ENCODE measurements at regions not wholly inside any gene's neighbourhood (a gene's known extent, or its start where the extent isn't known, plus 50 kb on each side); places are given as distances from the start of the nearest gene placed in this dataset.

DNA sequence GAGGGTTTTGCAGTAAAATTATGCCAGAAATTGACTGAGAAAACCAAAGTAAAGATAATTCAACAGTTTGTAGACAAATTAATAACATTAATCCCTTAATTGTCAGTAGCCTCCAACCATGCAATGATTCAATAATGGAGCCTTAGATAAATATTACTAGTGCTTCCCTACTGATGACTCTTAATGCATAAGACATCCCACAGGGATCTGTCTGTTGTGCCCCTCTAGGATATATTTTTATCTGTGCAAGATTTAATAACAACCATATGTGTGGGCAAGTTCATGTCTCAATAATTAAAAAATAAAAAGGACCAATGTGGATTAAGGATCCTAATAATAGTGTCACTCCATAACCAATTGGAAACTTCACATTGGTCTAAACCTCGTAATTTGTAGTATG is 230.3 kb upstream of the TCF4 start:
- no peak overlapping the region for H3K4me3 ChIP-seq (ENCODE audit: insufficient read depth, low read depth, low read length)
- no peaks in the 10 kb centered on the region for H4K20me1 ChIP-seq (ENCODE audit: insufficient read depth, low read length)
- no peak overlapping the region for H3K4me2 ChIP-seq (ENCODE audit: low read length)
- DNase-seq (ENCODE audit: low read depth) (no peak), FAIRE-seq (no peak)
- H3K9me3 Mint-ChIP-seq (ENCODE audit: unreplicated experiment), result no peaks in the 10 kb centered on the region
- no peaks in the 10 kb centered on the region for H3K36me3 Mint-ChIP-seq (ENCODE audit: low read depth, unreplicated experiment)
- H2AFZ ChIP-seq (ENCODE audit: low read depth, low read length), result no peak overlapping the region
- no peak overlapping the region for H3K27ac ChIP-seq (ENCODE audit: low read depth, low read length)
- no peak overlapping the region for H3K4me3 Mint-ChIP-seq (ENCODE audit: unreplicated experiment)
- H3K27me3 Mint-ChIP-seq (ENCODE audit: low read depth, unreplicated experiment), result no peaks in the 10 kb centered on the region
- no peak overlapping the region for H3K27ac Mint-ChIP-seq (ENCODE audit: unreplicated experiment)
- peaks cover 16% of the 10 kb centered on the region for H3K4me1 ChIP-seq (ENCODE audit: insufficient read depth, low read length)
- no peaks in the 10 kb centered on the region for H3K27me3 ChIP-seq (ENCODE audit: insufficient read depth, low read length)
- no peak for TF ChIP-seq EZH2 (IDR thresholded peaks at IDR 0.05; ENCODE audit: insufficient read depth, low read length)
- TF ChIP-seq, protein P1, sequence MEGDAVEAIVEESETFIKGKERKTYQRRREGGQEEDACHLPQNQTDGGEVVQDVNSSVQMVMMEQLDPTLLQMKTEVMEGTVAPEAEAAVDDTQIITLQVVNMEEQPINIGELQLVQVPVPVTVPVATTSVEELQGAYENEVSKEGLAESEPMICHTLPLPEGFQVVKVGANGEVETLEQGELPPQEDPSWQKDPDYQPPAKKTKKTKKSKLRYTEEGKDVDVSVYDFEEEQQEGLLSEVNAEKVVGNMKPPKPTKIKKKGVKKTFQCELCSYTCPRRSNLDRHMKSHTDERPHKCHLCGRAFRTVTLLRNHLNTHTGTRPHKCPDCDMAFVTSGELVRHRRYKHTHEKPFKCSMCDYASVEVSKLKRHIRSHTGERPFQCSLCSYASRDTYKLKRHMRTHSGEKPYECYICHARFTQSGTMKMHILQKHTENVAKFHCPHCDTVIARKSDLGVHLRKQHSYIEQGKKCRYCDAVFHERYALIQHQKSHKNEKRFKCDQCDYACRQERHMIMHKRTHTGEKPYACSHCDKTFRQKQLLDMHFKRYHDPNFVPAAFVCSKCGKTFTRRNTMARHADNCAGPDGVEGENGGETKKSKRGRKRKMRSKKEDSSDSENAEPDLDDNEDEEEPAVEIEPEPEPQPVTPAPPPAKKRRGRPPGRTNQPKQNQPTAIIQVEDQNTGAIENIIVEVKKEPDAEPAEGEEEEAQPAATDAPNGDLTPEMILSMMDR (IDR thresholded peaks at IDR 0.05; ENCODE audit: insufficient read depth, low read depth, low read length), result no peak
- H3K4me1 Mint-ChIP-seq (ENCODE audit: low read depth, unreplicated experiment), result peaks cover 22% of the 10 kb centered on the region
- H3K36me3 ChIP-seq (ENCODE audit: insufficient read depth, low read length), result no peaks in the 10 kb centered on the region
- no peak overlapping the region for H3K9ac ChIP-seq (ENCODE audit: low read length)
- no peaks in the 10 kb centered on the region for H3K9me3 ChIP-seq (ENCODE audit: insufficient read depth, low read depth, low read length)
- H3K79me2 ChIP-seq (ENCODE audit: insufficient read depth, low read length), result no peaks in the 10 kb centered on the region

GRCh38 chr18:55811925-55812324 is 223.9 kb upstream of the TCF4 start:
- no peak overlapping the region for H3K4me3 ChIP-seq (ENCODE audit: insufficient read depth, low read depth, low read length)
- peaks cover 7% of the 10 kb centered on the region for H3K4me1 ChIP-seq (ENCODE audit: insufficient read depth, low read length)
- Mint-ChIP-seq H3K4me1 (ENCODE audit: low read depth, unreplicated experiment) (peaks cover 7% of the 10 kb centered on the region), H3K27ac (ENCODE audit: unreplicated experiment) (no peak overlapping the region), H3K27me3 (ENCODE audit: low read depth, unreplicated experiment) (no peaks in the 10 kb centered on the region), H3K4me3 (ENCODE audit: unreplicated experiment) (no peak overlapping the region), H3K36me3 (ENCODE audit: low read depth, unreplicated experiment) (no peaks in the 10 kb centered on the region), H3K9me3 (ENCODE audit: unreplicated experiment) (no peaks in the 10 kb centered on the region)
- no peaks in the 10 kb centered on the region for H3K36me3 ChIP-seq (ENCODE audit: insufficient read depth, low read length)
- H2AFZ ChIP-seq (ENCODE audit: low read depth, low read length), result no peak overlapping the region
- H3K79me2 ChIP-seq (ENCODE audit: insufficient read depth, low read length), result no peaks in the 10 kb centered on the region
- H3K4me2 ChIP-seq (ENCODE audit: low read length), result no peak overlapping the region
- DNase-seq (ENCODE audit: low read depth) (no peak), FAIRE-seq (no peak)
- no peak overlapping the region for H3K27ac ChIP-seq (ENCODE audit: low read depth, low read length)
- no peak overlapping the region for H3K9ac ChIP-seq (ENCODE audit: low read length)
- no peaks in the 10 kb centered on the region for H3K9me3 ChIP-seq (ENCODE audit: insufficient read depth, low read depth, low read length)
- no peaks in the 10 kb centered on the region for H3K27me3 ChIP-seq (ENCODE audit: insufficient read depth, low read length)
- no peak for TF ChIP-seq EZH2 (IDR thresholded peaks at IDR 0.05; ENCODE audit: insufficient read depth, low read length)
- TF ChIP-seq, protein P1 (IDR thresholded peaks at IDR 0.05; ENCODE audit: insufficient read depth, low read depth, low read length), result no peak
- H4K20me1 ChIP-seq (ENCODE audit: insufficient read depth, low read length), result no peaks in the 10 kb centered on the region

DNA sequence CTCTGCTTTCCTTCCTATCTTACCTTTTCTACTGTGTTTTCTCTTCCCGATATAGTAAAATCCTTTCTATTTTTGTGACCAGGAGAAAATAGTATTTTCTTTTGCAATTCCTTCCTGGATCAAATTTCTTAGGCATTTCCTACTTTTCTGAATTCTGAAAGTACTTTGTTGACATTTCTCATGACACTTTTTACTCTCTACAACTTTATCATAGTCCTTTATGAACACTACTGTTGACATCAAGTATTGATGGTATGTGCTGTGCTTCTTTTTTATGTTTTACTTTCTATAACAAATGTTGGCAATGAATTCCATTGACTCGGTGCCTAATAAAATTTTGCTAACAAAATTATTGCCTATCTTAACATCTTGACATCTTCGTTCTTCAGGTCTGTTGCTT is 217.7 kb upstream of the TCF4 start:
- Histone ChIP-seq H3K27me3 (ENCODE audit: insufficient read depth, low read length) (no peaks in the 10 kb centered on the region), H3K4me2 (ENCODE audit: low read length) (no peak overlapping the region), H3K27ac (ENCODE audit: low read depth, low read length) (no peak overlapping the region), H2AFZ (ENCODE audit: low read depth, low read length) (no peak overlapping the region), H4K20me1 (ENCODE audit: insufficient read depth, low read length) (no peaks in the 10 kb centered on the region), H3K36me3 (ENCODE audit: insufficient read depth, low read length) (no peaks in the 10 kb centered on the region), H3K79me2 (ENCODE audit: insufficient read depth, low read length) (no peaks in the 10 kb centered on the region), H3K9me3 (ENCODE audit: insufficient read depth, low read depth, low read length) (no peaks in the 10 kb centered on the region), H3K4me1 (ENCODE audit: insufficient read depth, low read length) (no peaks in the 10 kb centered on the region), H3K4me3 (ENCODE audit: insufficient read depth, low read depth, low read length) (no peak overlapping the region), H3K9ac (ENCODE audit: low read length) (no peak overlapping the region)
- TF ChIP-seq, protein P1 (IDR thresholded peaks at IDR 0.05; ENCODE audit: insufficient read depth, low read depth, low read length), result no peak
- no peak for TF ChIP-seq EZH2 (IDR thresholded peaks at IDR 0.05; ENCODE audit: insufficient read depth, low read length)
- no peak for DNase-seq (ENCODE audit: low read depth)
- no peak overlapping the region for H3K4me3 Mint-ChIP-seq (ENCODE audit: unreplicated experiment)
- FAIRE-seq, result peak; percentile 34
- no peaks in the 10 kb centered on the region for H3K36me3 Mint-ChIP-seq (ENCODE audit: low read depth, unreplicated experiment)
- H3K9me3 Mint-ChIP-seq (ENCODE audit: unreplicated experiment), result no peaks in the 10 kb centered on the region
- no peaks in the 10 kb centered on the region for H3K27me3 Mint-ChIP-seq (ENCODE audit: low read depth, unreplicated experiment)
- H3K27ac Mint-ChIP-seq (ENCODE audit: unreplicated experiment), result no peak overlapping the region
- no peaks in the 10 kb centered on the region for H3K4me1 Mint-ChIP-seq (ENCODE audit: low read depth, unreplicated experiment)
